ENCODE measurements at regions not wholly inside any gene's neighbourhood (a gene's known extent, or its start where the extent isn't known, plus 50 kb on each side); places are given as distances from the start of the nearest gene placed in this dataset.
"Not testable (repeated sequence)": the region's sequence is repeated elsewhere in the genome, so short reads cannot be mapped to it uniquely, and the experiment has no call there.

DNA sequence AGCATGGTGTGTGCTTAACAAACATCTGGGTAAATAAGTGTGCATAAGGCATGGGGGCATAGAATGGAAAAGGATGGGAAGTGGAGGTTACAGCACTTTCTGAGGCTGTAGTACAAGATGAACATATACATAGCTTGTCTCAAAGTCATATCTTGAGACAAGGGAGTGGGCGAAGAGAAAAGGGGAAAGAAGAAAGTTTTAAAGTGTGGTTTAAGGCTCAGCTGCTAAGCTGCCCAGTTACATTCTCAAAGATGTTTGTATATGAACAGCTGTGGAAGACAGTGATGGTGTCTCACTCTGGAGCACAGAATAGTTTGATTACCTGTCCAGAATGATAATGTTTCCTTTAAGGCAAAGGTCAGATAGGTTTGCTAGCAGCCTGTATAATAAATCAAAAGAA lies 61.9 kb upstream of the LANCL2 start:
- no peak for DNase-seq (ENCODE audit: low read depth in 2 of 2)

DNA sequence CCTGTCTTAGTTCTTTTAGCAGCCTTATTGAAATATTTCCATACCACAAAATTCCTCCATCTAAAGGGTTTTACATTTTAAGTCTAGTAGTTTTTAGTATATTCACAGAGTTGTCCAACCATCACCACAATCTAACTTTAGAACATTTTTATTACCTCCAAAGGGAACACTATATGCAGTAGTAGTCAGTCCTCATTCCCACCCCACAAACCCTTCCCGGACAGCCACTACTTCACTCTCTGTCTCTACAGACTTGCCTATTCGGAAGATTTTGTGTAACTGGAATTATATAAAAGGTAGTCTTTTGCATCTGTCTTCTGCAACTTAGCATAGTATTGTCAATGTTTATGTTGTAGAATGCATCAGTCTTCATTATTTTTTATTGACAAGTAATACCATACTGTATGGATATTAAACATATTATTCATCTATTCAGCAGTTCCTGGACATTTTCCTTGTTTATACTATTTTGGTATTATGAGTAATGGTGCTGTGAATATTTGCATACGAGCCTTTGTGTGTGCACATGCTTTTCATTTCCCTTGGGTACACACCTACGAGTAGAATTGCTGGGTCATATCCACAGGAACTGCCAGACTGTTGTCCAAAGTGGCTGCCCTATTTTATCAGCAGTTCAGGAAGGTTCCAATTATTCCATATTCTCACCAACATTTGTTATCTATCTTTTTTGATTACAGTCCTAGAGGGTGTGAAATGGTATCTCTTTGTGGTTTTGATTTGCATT lies 60.9 kb upstream of the LANCL2 start:
- DNase-seq (ENCODE audit: low read depth in 2 of 2): no peak

DNA sequence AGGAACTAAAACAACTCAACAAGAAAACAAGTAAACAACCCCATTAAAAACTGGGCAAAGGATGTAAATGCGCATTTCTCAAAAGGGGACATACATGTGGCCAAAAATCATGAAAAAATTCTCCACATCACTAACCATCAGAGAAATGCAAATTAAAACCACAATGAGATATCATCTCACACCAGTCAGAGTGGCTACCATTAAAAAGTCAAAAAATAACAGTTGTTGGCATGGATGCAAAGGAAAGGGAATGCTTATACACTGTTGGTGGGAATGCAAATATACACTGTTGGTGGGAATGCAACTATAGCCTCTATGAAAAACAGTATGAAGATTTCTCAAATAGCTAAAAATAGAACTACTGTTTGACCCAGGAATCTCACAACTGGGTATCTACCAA lies 60.0 kb upstream of the LANCL2 start:
- no peak for DNase-seq (ENCODE audit: low read depth in 2 of 2)

DNA sequence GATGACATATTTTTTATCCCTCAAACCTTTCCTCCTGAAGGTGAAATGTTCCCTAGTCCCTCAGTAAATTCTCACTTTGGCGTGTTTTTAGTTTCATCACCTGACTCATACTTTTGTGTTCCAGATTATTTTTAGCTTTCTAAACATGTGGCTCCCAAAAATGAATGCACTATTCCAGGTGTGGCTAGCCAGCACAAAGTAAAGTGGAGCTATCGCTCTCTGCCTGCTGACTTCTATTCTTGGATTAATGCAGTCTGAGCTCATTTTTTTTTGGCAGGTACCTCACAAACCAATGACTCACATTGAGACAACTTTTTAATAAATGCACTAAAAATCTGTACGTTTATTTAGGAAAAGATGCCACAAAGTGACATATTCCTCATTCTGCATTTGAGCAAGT lies 58.8 kb upstream of the LANCL2 start:
- no peak for DNase-seq (ENCODE audit: low read depth in 2 of 2)

DNA sequence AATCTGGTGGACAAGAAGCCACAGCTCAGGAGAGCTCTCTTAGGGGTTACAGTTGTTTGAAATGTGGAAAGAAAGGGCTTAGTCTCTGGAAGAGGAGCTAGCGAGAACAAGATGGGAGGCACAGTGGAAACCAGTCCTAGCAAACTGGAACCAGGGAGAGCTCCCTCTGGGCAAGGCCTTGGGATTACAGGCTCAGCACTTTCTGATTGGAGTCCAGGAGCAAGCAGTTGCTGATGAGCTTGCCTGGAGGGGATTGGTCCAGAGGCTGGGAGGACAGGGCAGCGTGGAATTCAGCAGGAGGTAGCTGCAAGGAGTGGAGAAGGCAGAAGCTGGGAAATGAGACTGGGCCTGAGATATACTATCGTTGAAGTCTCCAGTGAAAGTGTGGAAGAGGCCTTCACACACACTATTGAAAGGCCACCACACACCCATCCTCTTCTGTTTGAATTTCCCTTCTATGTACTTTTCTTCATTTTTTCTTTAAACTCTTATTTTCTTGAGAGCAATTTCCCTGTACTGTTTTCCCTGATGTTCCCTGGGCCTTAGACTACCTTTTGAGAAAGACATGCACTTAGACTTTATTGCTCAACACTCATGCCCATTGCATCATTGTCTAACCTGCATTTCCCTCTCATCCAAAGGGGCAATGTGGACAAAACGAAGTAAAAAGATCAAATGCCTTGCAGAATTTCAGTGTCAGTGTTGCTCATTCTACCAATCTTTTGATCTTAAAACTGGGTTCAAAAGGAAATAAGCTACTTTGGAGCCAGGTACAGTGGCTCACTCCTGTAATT lies 57.8 kb upstream of the LANCL2 start:
- DNase-seq (ENCODE audit: low read depth in 2 of 2): no peak

DNA sequence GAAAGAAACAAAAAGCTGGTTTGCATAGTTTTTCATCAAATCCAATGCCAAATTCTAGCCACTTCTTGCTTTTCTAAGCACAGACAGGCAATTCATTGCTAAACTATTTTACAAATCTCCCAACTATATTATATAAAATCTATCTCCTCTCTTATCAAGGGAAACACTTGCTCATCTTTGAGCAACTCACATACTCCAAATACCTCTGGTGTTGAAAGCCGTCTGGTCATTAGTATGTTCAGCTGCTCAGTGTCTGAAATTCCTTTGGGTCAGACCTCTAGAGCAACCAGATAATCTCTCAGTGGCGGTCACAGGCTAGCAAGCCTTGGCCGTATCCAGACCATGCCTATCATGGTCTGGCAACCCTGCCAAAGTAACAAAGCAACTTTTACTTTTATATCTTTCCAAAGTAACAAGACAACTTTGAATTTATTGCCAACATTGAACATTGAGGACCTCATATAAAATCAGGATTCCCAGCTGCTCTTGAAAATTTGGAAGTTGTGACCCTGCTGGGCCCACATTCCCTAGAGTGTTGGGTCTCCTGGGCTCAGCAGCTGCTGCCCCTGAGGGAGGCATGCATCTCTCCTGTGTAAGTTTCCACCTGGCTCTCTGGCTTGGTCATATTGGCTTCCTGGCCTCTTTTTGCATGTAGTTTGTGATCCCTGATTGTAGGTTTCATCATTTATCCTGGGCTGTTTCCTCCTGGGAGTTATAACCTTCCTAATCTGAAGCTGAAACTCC lies 56.8 kb upstream of the LANCL2 start:
- DNase-seq (ENCODE audit: low read depth in 2 of 2): no peak

- peak; percentile 49 to 57 for DNase-seq (ENCODE audit: low read depth in 2 of 2)
These were observed 55.8 kb upstream of the LANCL2 start for GRCh38 chr7:55309040-55309991.

GRCh38 chr7:55310287-55311025 lies 54.7 kb upstream of the LANCL2 start:
- DNase-seq (ENCODE audit: low read depth in 2 of 2): no peak

DNA sequence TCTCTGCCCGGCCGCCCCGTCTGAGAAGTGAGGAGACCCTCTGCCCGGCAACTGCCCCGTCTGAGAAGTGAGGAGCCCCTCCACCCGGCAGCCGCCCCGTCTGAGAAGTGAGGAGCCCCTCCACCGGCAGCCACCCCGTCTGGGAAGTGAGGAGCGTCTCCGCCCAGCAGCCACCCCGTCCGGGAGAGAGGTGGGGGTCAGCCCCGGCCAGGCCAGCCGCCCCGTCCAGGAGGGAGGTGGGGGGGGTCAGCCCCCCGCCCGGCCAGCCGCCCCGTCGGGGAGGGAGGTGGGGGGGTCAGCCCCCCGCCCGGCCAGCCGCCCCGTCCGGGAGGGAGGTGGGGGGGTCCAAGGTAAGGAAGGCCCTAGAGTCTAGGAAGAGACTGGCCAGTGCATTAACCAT lies 53.2 kb upstream of the LANCL2 start:
- not testable (repeated sequence) for DNase-seq (ENCODE audit: low read depth in 2 of 2)

DNA sequence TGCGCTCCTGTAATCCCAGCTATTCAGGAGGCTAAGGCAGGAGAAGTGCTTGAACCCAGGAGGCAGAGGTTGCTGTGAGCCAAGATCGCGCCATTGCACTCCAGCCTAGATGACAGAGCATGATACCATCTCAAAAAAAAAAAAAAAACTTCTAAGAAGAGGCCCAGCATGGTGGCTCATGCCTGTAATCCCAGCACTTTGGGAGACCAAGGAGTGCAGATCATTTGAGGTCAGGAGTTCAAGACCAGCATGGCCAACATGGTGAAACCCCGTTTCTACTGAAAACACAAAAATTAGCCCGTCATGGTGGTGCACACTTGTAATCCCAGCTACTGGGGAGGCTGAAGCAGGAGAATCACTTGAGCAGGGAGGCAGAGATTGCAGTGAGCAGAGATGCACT lies 51.5 kb upstream of the LANCL2 start:
- not testable (repeated sequence) for DNase-seq (ENCODE audit: low read depth in 2 of 2)

GRCh38 chr7:55314967-55315366 lies 50.2 kb upstream of the LANCL2 start:
- no peak for DNase-seq (ENCODE audit: low read depth in 2 of 2)

All from stimulated activated CD8-positive, alpha-beta memory T cell treated with anti-CD3 and anti-CD28 coated beads, Interleukin-7, amount 100 ng/mL, for 4 hours (primary cell).